Vagina (tissue), 2 donors: ENCODE measurements at regions not wholly inside any gene's neighbourhood (a gene's known extent, or its start where the extent isn't known, plus 50 kb on each side); places are given as distances from the start of the nearest gene placed in this dataset.

Experiments
- DNase-seq, 2 donors: peaks; one replicate each; pipeline ENCODE4 v3.0.0-alpha.2; 2017; ENCODE audit errors: extremely low spot score in 2 of 2
- H3K27ac ChIP-seq: fragments of 200-600 bp; sonication (generic); one replicate; pipeline ENCODE4 v1.5.1; 2019
- H3K27me3 ChIP-seq: fragments of 200-600 bp; sonication (generic); one replicate; pipeline ENCODE4 v1.5.1; 2019
- H3K36me3 ChIP-seq, 2 donors: fragments of 200-600 bp; sonication (generic); one replicate each; pipeline ENCODE4 v1.5.1; 2017 to 2019
- H3K4me1 ChIP-seq: fragments of 200-600 bp; sonication (generic); one replicate; pipeline ENCODE4 v1.5.1; 2019
- H3K4me3 ChIP-seq, 2 donors: fragments of 200-600 bp; sonication (generic); 1 replicate in 1 of 2; 2 replicates in 1 of 2; pipeline ENCODE4 v1.5.1; 2016 to 2019
- H3K9me3 ChIP-seq: fragments of 200-600 bp; sonication (generic); one replicate; pipeline ENCODE4 v1.5.1; 2019
- CTCF ChIP-seq, 3 experiments: fragments of 450-650 bp in 2 of 3; fragments of 200-600 bp in 1 of 3; sonication (generic) in 1 of 3; IDR thresholded peaks; one replicate each; pipeline ENCODE4 v1.5.1; 2017 to 2019; ENCODE audit warnings: antibody characterized with exemption in 3 of 3, mild to moderate bottlenecking in 2 of 3, moderate library complexity in 2 of 3
- POLR2A ChIP-seq, 2 donors: fragments of 450-650 bp; IDR thresholded peaks; one replicate each; pipeline ENCODE4 v1.6.1; 2017; ENCODE audit warnings: antibody characterized with exemption in 2 of 2, mild to moderate bottlenecking in 2 of 2, moderate library complexity in 2 of 2
- POLR2AphosphoS5 ChIP-seq, 2 donors: sonication (generic); formaldehyde crosslinking; IDR thresholded peaks; one replicate each; pipeline ENCODE4 v1.9.0; 2017; ENCODE audit warnings: antibody characterized with exemption in 2 of 2, mild to moderate bottlenecking in 2 of 2, low read depth in 1 of 2; ENCODE audit not compliant: insufficient read depth in 1 of 2
- intact Hi-C: fragments of 100-400 bp; cut with DNase I; formaldehyde crosslinking; loops from one replicate; pipeline ENCODE4 v1.15.1; 2023

DNA sequence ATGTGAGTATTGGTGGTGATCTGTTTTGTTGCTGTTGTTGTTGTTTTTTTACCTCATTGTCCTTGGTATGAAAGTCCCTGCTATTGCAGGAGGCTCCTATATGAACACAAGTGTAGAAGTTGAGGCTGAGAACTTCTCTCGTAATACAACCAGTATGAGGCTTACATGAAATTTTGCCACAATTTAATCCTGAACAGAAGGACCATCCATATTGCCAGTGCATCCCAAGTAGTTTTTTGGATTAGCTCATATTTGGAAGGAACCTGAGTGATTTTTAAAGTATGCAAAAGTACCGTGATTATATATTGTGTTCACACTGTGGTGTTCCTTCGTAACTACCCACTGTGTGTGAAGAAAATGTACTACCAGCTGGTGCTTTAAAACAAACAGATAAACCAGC is 2095.5 kb upstream of the WWC1 start:
- Histone ChIP-seq H3K36me3 (no peaks in the 10 kb centered on the region), H3K4me3 (no peak overlapping the region), H3K27me3 (no peaks in the 10 kb centered on the region), H3K9me3 (no peaks in the 10 kb centered on the region), H3K27ac (no peak overlapping the region), H3K4me1 (no peaks in the 10 kb centered on the region)
- TF ChIP-seq POLR2AphosphoS5 (IDR thresholded peaks at IDR 0.05; ENCODE audit: insufficient read depth in 1 of 2, low read depth in 1 of 2) (no peak), CTCF (IDR thresholded peaks at IDR 0.05) (no peak), POLR2A (IDR thresholded peaks at IDR 0.05) (no peak)
- intact Hi-C loops: no loop called here
- no peak for DNase-seq

DNA sequence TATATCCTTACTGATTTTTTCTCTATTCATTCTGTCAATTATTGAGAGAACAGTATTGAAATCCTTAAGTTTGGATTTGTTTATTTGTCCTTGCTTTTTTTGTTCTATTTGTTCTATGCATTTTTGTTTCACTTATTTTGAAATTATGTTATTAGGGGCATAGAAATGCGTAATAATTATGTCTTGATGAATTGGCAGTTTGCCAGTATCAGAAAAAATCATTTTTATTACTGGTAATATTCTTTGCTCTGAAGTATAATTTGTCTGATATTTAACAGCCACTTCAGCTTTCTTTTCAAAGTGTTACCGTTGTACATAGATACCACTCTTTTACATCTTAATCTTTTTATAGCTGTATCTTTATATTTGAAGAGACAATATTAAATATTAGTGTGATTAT is 2090.9 kb upstream of the WWC1 start:
- Histone ChIP-seq H3K27me3 (no peaks in the 10 kb centered on the region), H3K27ac (no peak overlapping the region), H3K9me3 (no peaks in the 10 kb centered on the region), H3K4me3 (no peak overlapping the region), H3K4me1 (no peaks in the 10 kb centered on the region), H3K36me3 (no peaks in the 10 kb centered on the region)
- no peak for DNase-seq
- TF ChIP-seq POLR2A (IDR thresholded peaks at IDR 0.05) (no peak), CTCF (IDR thresholded peaks at IDR 0.05) (no peak), POLR2AphosphoS5 (IDR thresholded peaks at IDR 0.05; ENCODE audit: insufficient read depth in 1 of 2, low read depth in 1 of 2) (no peak)
- intact Hi-C loops: no loop called here

- Histone ChIP-seq H3K27ac (no peak overlapping the region), H3K4me1 (no peaks in the 10 kb centered on the region), H3K9me3 (no peaks in the 10 kb centered on the region), H3K36me3 (no peaks in the 10 kb centered on the region), H3K27me3 (no peaks in the 10 kb centered on the region), H3K4me3 (no peak overlapping the region)
- DNase-seq: no peak
- intact Hi-C loops: no loop called here
- TF ChIP-seq POLR2A (IDR thresholded peaks at IDR 0.05) (no peak), CTCF (IDR thresholded peaks at IDR 0.05) (no peak), POLR2AphosphoS5 (IDR thresholded peaks at IDR 0.05; ENCODE audit: insufficient read depth in 1 of 2, low read depth in 1 of 2) (no peak)
These were observed 2079.8 kb upstream of the WWC1 start for GRCh38 chr5:166211640-166212039.

DNA sequence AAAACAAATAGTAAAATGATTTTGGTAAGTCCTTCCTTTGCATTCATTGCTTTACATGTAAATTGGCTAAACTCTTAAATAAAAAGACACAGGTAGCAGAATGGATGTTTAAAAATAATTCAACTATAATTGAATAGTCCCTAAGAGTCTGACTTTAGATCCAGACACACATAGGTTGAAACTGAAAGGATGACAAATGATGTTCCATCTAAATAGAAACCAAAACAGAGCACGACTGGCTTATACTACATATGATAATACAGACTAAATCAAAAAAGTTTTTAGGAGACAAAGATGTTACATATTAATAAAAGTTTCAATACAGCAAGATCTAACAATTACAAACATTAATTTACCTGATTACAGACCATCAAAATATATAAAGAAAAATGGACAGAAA is 2055.1 kb upstream of the WWC1 start:
- no peak overlapping the region for H3K4me3 ChIP-seq
- H3K36me3 ChIP-seq: no peaks in the 10 kb centered on the region
- no peaks in the 10 kb centered on the region for H3K27me3 ChIP-seq
- no peak overlapping the region for H3K27ac ChIP-seq
- intact Hi-C loops: no loop called here
- no peaks in the 10 kb centered on the region for H3K9me3 ChIP-seq
- H3K4me1 ChIP-seq: no peaks in the 10 kb centered on the region
- no peak for DNase-seq
- no peak for TF ChIP-seq POLR2AphosphoS5 (IDR thresholded peaks at IDR 0.05; ENCODE audit: insufficient read depth in 1 of 2, low read depth in 1 of 2)
- TF ChIP-seq POLR2A (IDR thresholded peaks at IDR 0.05): no peak
- TF ChIP-seq CTCF (IDR thresholded peaks at IDR 0.05): no peak

GRCh38 chr5:166240705-166241104 is 2050.7 kb upstream of the WWC1 start:
- Histone ChIP-seq H3K27ac (no peak overlapping the region), H3K36me3 (no peaks in the 10 kb centered on the region), H3K4me3 (no peak overlapping the region), H3K4me1 (no peaks in the 10 kb centered on the region), H3K27me3 (no peaks in the 10 kb centered on the region), H3K9me3 (no peaks in the 10 kb centered on the region)
- TF ChIP-seq POLR2A (IDR thresholded peaks at IDR 0.05) (no peak), CTCF (IDR thresholded peaks at IDR 0.05) (no peak), POLR2AphosphoS5 (IDR thresholded peaks at IDR 0.05; ENCODE audit: insufficient read depth in 1 of 2, low read depth in 1 of 2) (no peak)
- intact Hi-C loops: no loop called here
- no peak for DNase-seq
